IPS-18a (cell line): ENCODE measurements at regions not wholly inside any gene's neighbourhood (a gene's known extent, or its start where the extent isn't known, plus 50 kb on each side); places are given as distances from the start of the nearest gene placed in this dataset.

Experiments used
- H3K27ac ChIP-seq: one replicate; pipeline ENCODE4 v1.5.1; 2013; ENCODE audit warnings: low read length
- H3K27me3 ChIP-seq: one replicate; pipeline ENCODE4 v1.6.1; 2013; ENCODE audit warnings: mild to moderate bottlenecking, low read length; ENCODE audit not compliant: control insufficient read depth, insufficient read depth
- H3K36me3 ChIP-seq: one replicate; pipeline ENCODE4 v1.6.1; 2013; ENCODE audit warnings: low read depth, low read length; ENCODE audit not compliant: control insufficient read depth
- H3K4me1 ChIP-seq: one replicate; pipeline ENCODE4 v1.6.1; 2013; ENCODE audit warnings: low read depth, low read length; ENCODE audit not compliant: control insufficient read depth
- H3K4me3 ChIP-seq: one replicate; pipeline ENCODE4 v1.5.1; 2013; ENCODE audit warnings: low read length
- H3K9ac ChIP-seq: one replicate; pipeline ENCODE4 v1.6.1; 2013; ENCODE audit warnings: mild to moderate bottlenecking, low read length, moderate library complexity
- H3K9me3 ChIP-seq: one replicate; pipeline ENCODE4 v1.6.1; 2013; ENCODE audit warnings: low read depth, low read length; ENCODE audit not compliant: control insufficient read depth

- Histone ChIP-seq H3K4me1 (peaks cover 16% of the 10 kb centered on the region), H3K27ac (no peak overlapping the region), H3K9me3 (no peaks in the 10 kb centered on the region), H3K4me3 (no peak overlapping the region), H3K36me3 (no peaks in the 10 kb centered on the region), H3K27me3 (no peaks in the 10 kb centered on the region), H3K9ac (no peak overlapping the region)
These were observed 321.9 kb upstream of the EMCN start for GRCh38 chr4:100839712-100840111.

GRCh38 chr4:100838286-100838685 is 320.5 kb upstream of the EMCN start:
- H3K9me3 ChIP-seq: no peaks in the 10 kb centered on the region
- no peak overlapping the region for H3K27ac ChIP-seq
- no peak overlapping the region for H3K9ac ChIP-seq
- H3K27me3 ChIP-seq: no peaks in the 10 kb centered on the region
- no peaks in the 10 kb centered on the region for H3K36me3 ChIP-seq
- no peak overlapping the region for H3K4me3 ChIP-seq
- peaks cover 16% of the 10 kb centered on the region for H3K4me1 ChIP-seq

- Histone ChIP-seq H3K36me3 (no peaks in the 10 kb centered on the region), H3K27me3 (no peaks in the 10 kb centered on the region), H3K4me3 (no peak overlapping the region), H3K9me3 (no peaks in the 10 kb centered on the region), H3K27ac (no peak overlapping the region), H3K9ac (no peak overlapping the region), H3K4me1 (peaks cover 16% of the 10 kb centered on the region)
These were observed 319.1 kb upstream of the EMCN start for GRCh38 chr4:100836929-100837328.

GRCh38 chr4:100834616-100835015 is 316.8 kb upstream of the EMCN start:
- Histone ChIP-seq H3K4me3 (no peak overlapping the region), H3K27ac (no peak overlapping the region), H3K36me3 (no peaks in the 10 kb centered on the region), H3K4me1 (peaks cover 16% of the 10 kb centered on the region), H3K9ac (no peak overlapping the region), H3K9me3 (no peaks in the 10 kb centered on the region), H3K27me3 (no peaks in the 10 kb centered on the region)

- no peak overlapping the region for H3K27ac ChIP-seq
- H3K36me3 ChIP-seq: no peaks in the 10 kb centered on the region
- H3K9me3 ChIP-seq: no peaks in the 10 kb centered on the region
- H3K9ac ChIP-seq: no peak overlapping the region
- peaks cover 16% of the 10 kb centered on the region for H3K4me1 ChIP-seq
- no peaks in the 10 kb centered on the region for H3K27me3 ChIP-seq
- no peak overlapping the region for H3K4me3 ChIP-seq
These were observed 316.1 kb upstream of the EMCN start for GRCh38 chr4:100833906-100834305.

GRCh38 chr4:100828986-100829685 is 311.3 kb upstream of the EMCN start:
- Histone ChIP-seq H3K9me3 (no peaks in the 10 kb centered on the region), H3K9ac (no peak overlapping the region), H3K4me1 (no peaks in the 10 kb centered on the region), H3K27me3 (no peaks in the 10 kb centered on the region), H3K27ac (no peak overlapping the region), H3K36me3 (no peaks in the 10 kb centered on the region), H3K4me3 (no peak overlapping the region)

- Histone ChIP-seq H3K27ac (no peak overlapping the region), H3K27me3 (no peaks in the 10 kb centered on the region), H3K4me3 (no peak overlapping the region), H3K9ac (no peak overlapping the region), H3K4me1 (no peaks in the 10 kb centered on the region), H3K36me3 (no peaks in the 10 kb centered on the region), H3K9me3 (no peaks in the 10 kb centered on the region)
These were observed 310.5 kb upstream of the EMCN start for GRCh38 chr4:100828364-100828763.

- no peaks in the 10 kb centered on the region for H3K27me3 ChIP-seq
- no peak overlapping the region for H3K27ac ChIP-seq
- no peaks in the 10 kb centered on the region for H3K9me3 ChIP-seq
- H3K4me3 ChIP-seq: no peak overlapping the region
- no peaks in the 10 kb centered on the region for H3K36me3 ChIP-seq
- no peaks in the 10 kb centered on the region for H3K4me1 ChIP-seq
- no peak overlapping the region for H3K9ac ChIP-seq
These were observed 309.9 kb upstream of the EMCN start for GRCh38 chr4:100827756-100828155.

GRCh38 chr4:100826808-100827548 is 309.2 kb upstream of the EMCN start:
- H3K9me3 ChIP-seq: no peaks in the 10 kb centered on the region
- no peaks in the 10 kb centered on the region for H3K27me3 ChIP-seq
- H3K27ac ChIP-seq: no peak overlapping the region
- no peaks in the 10 kb centered on the region for H3K36me3 ChIP-seq
- H3K9ac ChIP-seq: no peak overlapping the region
- H3K4me3 ChIP-seq: no peak overlapping the region
- no peaks in the 10 kb centered on the region for H3K4me1 ChIP-seq

- no peaks in the 10 kb centered on the region for H3K9me3 ChIP-seq
- H3K4me1 ChIP-seq: no peaks in the 10 kb centered on the region
- H3K27me3 ChIP-seq: no peaks in the 10 kb centered on the region
- H3K4me3 ChIP-seq: no peak overlapping the region
- no peak overlapping the region for H3K9ac ChIP-seq
- H3K36me3 ChIP-seq: no peaks in the 10 kb centered on the region
- H3K27ac ChIP-seq: no peak overlapping the region
These were observed 308.2 kb upstream of the EMCN start for GRCh38 chr4:100826067-100826466.

- Histone ChIP-seq H3K4me1 (no peaks in the 10 kb centered on the region), H3K9me3 (no peaks in the 10 kb centered on the region), H3K4me3 (no peak overlapping the region), H3K9ac (no peak overlapping the region), H3K36me3 (no peaks in the 10 kb centered on the region), H3K27ac (no peak overlapping the region), H3K27me3 (no peaks in the 10 kb centered on the region)
These were observed 306.1 kb upstream of the EMCN start for GRCh38 chr4:100823993-100824323.
